NCI-H1436 treated with DMSO at 0.1 percent for 48 hours (cell line): ENCODE measurements at regions not wholly inside any gene's neighbourhood (a gene's known extent, or its start where the extent isn't known, plus 50 kb on each side); places are given as distances from the start of the nearest gene placed in this dataset.
"Not testable (repeated sequence)": the region's sequence is repeated elsewhere in the genome, so short reads cannot be mapped to it uniquely, and the experiment has no call there.

Experiments
- DNase-seq: peaks from one replicate; lab custom pipeline; 2025; lab: John Stamatoyannopoulos, UW

- no peak for DNase-seq
These were observed 1720.2 kb downstream of the MRPL39 start for GRCh38 chr21:23886828-23887724.

GRCh38 chr21:23881783-23882182 is 1725.5 kb downstream of the MRPL39 start:
- DNase-seq: no peak

DNA sequence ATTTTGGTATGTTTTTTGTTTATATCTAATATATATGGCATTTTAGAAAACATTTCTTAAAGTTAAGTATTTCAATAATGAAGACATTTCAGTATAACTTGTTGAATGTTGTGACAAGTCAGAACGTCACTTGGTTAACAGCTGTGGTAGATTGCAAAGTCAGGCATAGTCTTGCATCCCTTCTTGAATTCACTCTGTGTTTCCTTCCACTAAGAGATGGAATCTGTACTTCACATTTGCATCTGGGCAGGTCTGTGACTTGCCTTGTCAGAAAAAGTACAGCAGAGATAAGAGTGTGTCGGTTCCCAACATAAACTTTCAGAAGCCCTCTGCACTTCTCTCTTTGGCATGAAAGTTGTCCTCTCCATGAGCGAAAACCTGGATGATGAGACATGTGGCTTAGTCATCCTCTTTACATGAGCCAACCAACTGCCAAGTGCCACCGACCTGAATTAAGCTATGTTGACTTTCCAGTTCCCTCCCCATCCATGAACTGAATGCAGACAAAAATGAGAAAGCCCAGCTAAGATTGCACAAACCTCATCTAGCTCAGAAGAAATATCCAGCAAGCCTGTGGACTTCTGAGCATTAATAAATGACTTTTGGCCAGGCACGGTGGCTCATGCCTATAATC is 1730.2 kb downstream of the MRPL39 start:
- no peak for DNase-seq

GRCh38 chr21:23874271-23874670 is 1733.0 kb downstream of the MRPL39 start:
- no peak for DNase-seq

DNA sequence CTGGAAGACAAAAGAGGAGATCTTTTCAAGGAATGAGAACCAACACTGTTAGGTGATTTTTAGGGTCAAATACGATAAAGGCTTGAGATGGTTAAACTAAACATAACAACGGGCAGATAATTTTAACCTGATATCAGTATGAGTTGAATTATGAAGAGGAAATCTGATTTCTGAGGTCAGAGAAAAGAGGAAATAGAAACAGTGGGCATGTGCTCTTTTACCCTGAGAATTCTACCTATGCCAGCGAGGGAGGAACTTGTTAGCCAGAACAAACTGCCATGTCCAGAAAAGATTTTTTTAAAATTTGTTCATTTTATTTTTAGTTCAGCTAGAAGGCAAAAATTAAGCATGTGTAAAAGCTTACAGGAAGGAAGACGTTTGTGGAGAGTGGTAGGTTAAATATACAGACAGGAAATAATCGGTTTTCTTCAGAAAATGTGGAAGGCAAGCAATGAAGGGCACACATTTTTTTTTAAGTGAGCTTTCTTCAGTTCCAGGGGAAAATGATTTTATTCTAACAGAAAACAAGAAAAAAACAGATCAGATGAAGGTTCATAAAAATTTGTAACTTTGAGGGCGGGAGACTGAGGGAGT is 1745.3 kb downstream of the MRPL39 start:
- no peak for DNase-seq

DNA sequence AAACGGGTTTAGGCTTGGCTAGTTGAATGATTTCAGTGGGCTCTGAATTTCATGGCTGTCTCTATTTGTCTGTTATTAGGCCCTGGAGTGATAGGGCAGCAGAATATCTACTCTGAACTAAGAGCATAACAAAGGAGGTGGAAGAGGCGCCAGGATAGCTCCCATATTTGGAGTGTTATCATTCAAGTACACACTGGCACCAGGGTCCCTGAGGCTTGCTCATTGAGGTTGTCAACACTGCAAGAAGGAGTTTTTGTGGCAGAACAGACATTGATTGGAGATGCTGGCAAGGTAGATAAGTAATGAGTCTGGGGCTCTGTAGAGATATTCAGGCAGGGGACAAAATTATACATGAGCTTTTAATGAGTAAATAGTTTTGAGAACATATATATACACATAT is 1748.4 kb downstream of the MRPL39 start:
- no peak for DNase-seq

DNA sequence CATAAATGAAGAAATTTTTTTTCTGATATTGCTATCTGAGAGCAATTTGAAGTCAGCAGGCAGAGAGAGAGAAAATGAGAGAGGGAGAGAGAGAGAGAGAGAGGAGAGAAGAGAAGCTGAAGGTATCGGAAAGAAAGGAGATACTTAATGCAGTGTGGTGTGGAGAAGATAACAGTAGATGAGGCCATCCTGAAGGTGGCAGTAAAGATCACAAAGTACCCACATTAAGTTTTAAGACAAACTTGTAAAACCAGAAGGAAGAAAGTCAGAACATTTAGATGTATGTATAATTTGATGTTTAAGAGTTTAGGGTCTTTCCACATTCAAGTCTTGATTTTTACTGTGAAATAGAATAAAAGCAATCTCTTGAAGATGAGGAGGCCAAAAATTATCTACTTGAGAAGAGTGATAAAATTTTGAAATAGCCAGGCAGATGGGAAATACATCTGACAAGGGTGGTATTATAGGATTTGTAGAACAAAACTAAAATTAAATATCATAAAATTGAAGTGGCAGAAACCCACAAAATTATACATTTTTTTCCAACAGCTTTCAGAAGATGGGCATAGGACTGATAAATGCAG is 1753.4 kb downstream of the MRPL39 start:
- DNase-seq: no peak

DNA sequence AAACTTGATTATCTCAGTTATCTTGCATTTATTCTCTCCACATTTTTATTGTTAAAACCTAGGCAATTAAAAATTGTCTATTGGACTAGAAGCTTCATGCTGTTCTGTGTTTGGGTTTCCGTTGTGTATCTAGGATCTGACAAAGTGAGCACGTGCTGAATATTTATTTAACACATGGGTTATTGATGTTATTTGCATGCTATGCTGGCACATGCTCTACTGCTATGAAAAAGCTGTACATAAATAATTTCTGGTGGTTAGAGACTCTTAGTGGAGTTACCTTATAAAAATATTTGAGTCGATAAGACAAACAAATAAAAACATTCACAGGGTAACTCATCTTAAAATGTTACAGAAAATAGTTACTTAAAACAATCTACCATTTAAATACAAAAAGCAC is 1769.7 kb downstream of the MRPL39 start:
- DNase-seq: no peak

DNA sequence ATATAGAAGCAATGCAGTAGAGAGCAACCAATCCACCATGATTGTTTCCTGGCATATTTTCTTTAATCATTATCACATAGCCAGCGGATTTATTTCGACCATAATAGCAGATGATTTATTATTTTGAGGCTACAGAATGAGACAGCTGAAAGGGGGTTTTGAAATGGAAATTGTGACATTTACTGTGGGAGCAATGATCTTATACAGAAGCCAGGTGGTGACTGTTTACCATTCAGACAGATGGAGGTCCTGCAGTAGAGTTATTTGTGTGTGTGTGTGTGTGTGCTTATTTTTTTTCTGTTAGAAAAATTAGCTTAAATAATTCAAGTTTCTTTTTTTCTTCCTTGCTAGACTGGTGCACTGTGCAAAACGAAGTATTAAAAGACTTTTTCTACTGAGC is 1784.5 kb downstream of the MRPL39 start:
- peak; percentile 95 for DNase-seq

- DNase-seq: no peak
These were observed 1789.9 kb downstream of the MRPL39 start for GRCh38 chr21:23817337-23817736.

DNA sequence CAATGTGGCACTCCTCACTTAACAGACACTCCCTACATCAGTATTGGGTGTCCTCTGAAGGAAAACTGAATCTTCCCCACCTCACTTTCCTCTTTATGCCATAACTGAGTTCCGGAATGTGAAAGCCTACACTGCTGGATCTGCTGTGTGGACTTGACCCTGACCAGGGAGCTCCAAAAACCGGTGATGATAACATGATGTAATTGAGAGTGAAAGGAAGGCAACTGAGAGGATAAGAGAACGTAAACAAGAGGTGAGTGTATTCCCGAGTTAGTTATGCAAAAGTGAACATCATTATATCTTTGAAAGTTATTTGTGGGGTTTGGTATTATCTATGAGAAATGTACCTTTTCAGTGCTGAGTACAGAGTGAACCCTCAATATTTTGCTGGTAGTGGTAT is 1794.8 kb downstream of the MRPL39 start:
- no peak for DNase-seq

DNA sequence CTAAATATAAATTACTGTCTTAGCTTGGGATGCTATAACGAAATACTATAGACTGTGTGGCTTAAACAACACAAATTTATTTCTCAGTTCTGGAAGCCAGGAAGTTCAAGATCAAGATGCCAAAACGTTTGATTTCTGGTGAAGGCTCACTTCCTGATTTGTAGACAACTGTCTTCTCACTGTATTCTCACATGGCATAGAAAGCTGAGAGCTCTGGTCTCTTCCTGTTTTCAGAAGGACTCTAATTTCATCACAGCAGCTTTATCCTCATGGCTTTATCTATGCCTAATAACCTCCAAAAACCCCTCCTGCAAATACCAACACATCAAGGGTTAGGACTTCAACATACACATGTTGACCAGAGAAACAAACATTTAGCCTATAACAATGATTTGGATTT is 1795.5 kb downstream of the MRPL39 start:
- peak; percentile 0 for DNase-seq

DNA sequence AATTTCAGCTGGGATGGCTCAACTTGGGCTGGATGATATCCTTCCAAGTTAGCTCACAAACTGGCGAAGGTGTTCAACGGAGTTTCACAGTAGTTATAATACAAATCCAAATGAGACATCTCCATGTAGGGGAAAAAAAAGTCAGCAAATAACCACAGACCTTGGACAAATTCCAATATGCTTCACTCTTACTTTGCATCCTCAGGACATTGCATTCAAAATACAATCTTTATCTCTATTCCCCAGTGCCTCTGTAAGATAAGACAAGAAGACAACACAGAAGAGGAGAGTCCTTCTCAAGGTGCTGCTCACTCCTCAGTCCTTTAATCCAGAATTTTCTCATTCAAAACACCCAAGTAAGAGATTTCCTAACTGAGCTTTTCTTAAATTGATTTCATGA is 1797.7 kb downstream of the MRPL39 start:
- DNase-seq: no peak

DNA sequence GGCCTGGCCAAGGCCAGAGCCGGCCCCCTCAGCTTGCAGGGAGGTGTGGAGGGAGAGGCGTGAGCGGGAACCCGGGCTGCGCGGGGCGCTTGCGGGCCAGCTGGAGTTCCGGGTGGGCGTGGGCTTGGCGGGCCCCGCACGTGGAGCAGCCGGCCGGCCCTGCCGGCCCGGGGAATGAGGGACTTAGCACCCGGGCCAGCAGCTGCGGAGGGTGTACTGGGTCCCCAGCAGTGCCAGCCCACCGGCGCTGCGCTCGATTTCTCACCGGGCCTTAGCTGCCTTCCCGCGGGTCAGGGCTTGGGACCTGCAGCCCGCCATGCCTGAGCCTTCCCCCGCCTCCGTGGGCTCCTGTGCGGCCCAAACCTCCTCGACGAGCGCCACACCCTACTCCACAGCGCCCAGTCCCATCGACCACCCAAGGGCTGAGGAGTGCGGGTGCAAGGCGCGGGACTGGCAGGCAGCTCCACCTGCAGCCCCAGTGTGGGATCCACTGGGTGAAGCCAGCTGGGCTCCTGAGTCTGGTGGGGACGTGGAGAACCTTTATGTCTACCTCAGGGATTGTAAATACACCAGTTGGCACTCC is 1800.2 kb downstream of the MRPL39 start:
- DNase-seq: not testable (repeated sequence)

GRCh38 chr21:23804866-23805265 is 1802.4 kb downstream of the MRPL39 start:
- DNase-seq: no peak

DNA sequence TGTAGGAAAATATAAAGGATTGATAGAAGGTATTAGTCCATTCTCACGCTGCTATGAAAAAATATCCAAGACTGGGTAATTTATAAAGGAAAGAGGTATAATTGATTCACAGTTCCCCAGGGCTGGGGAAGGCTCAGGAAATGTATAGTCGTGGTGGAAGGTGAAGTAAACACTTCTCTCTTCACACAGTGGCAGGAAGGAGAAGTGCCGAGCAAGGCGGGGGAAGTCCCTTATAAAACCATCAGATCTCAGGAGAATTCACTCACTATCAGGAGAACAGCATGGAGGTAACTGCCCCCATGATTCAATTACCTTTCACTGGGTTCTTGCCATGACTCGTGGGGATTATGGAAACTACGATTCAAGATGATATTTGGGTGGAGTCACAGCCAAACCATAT is 1806.0 kb downstream of the MRPL39 start:
- DNase-seq: no peak

- no peak for DNase-seq
These were observed 1807.9 kb downstream of the MRPL39 start for GRCh38 chr21:23799376-23799775.

DNA sequence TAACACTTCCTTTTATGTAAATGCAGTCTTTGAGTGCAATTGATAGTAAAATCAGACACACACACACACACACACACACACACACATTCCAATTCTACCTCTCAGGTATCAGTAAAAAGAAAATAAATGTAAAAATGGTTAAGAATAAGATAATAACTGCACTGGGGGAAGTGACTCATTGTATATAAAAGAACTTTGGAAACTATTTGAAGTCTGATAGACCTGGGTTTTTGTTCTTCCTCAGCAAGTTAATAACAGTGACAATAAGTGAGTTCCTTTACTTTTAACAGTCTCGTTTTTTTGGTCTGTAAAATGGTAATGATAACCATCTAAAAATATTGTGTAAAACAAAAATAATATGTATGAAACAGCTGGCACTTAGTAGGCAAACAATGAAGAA is 1815.0 kb downstream of the MRPL39 start:
- DNase-seq: no peak

GRCh38 chr21:23789864-23790263 is 1817.4 kb downstream of the MRPL39 start:
- DNase-seq: no peak

- no peak for DNase-seq
These were observed 1827.0 kb downstream of the MRPL39 start for GRCh38 chr21:23780326-23780725.

DNA sequence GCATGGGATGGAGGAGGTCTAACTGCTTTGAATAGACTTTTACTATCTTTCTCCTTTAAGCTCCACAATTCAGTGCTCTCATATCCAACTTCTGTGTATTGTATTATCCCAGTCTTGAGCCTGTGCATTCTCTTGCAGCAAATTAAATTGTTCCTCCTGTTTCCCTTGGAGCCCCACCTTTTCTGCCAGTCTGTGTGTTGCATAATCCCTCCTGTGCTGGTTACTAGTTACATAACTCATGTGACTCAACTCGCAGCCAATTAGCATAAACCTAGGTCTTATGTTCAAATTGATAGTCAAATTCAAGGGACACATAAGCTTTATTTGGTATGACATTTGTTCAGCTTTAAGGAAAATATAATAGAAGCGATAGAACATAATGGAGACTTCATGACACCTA is 1863.5 kb downstream of the MRPL39 start:
- no peak for DNase-seq

DNA sequence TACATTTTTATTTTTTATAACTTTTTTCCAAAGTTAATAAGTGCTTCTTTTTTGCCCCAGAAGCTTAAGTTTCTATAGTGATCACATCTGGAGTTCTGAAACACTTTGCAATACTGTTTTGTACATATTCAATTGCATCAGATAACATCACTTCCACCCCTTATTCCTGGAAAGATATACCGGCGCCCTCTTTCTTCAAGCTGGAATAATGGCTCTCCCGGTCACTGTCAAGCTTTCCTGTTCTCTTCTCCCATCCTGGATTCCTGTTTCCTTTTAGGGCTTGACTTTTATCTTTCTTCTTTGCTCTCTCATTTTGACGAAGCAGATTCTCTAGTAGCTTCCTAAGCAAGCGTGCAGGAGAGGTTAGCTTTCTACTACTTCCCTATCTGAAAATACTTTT is 1866.8 kb downstream of the MRPL39 start:
- no peak for DNase-seq
